Left ventricle myocardium inferior (tissue), 1 donor: ENCODE measurements at regions not wholly inside any gene's neighbourhood (a gene's known extent, or its start where the extent isn't known, plus 50 kb on each side); places are given as distances from the start of the nearest gene placed in this dataset.
A peak's percentile ranks its signal among the peaks of the same experiment; 100 is the strongest.

Source experiments
- DNase-seq: peaks from one replicate; pipeline ENCODE4 v3.0.0-alpha.2; 2020
- H3K27ac ChIP-seq: fragments of 200-600 bp; replicated peaks from 2 replicates; pipeline ENCODE4 v1.8.0; 2021
- H3K27me3 ChIP-seq: fragments of 200-600 bp; 2 replicates; pipeline ENCODE4 v1.8.0; 2021; ENCODE audit warnings: low read depth
- H3K36me3 ChIP-seq: fragments of 200-600 bp; 2 replicates; pipeline ENCODE4 v1.8.0; 2021
- H3K4me1 ChIP-seq: fragments of 200-600 bp; 2 replicates; pipeline ENCODE4 v1.8.0; 2021
- H3K4me3 ChIP-seq: fragments of 200-600 bp; 2 replicates; pipeline ENCODE4 v1.8.0; 2021; ENCODE audit warnings: mild to moderate bottlenecking, moderate library complexity
- H3K9me3 ChIP-seq: fragments of 200-600 bp; replicated peaks from 2 replicates; pipeline ENCODE4 v1.8.0; 2021
- intact Hi-C: fragments of 100-400 bp; cut with micrococcal nuclease; formaldehyde crosslinking; loops from one replicate; pipeline ENCODE4 v1.11.0; 2022
- TF ChIP-seq, protein P1 (sequence below): fragments of 200-600 bp; IDR thresholded peaks from 2 replicates; pipeline ENCODE4 v1.8.0; 2021; ENCODE audit warnings: antibody characterized with exemption, mild to moderate bottlenecking, borderline replicate concordance
- donor health status: DM: no; HTN: yes; CAD: no; lungs with severe emphysema.

- H3K4me1 ChIP-seq: no peaks in the 10 kb centered on the region
- no peak for DNase-seq
- intact Hi-C loops: no loop called here
- no peaks in the 10 kb centered on the region for H3K36me3 ChIP-seq
- no peaks in the 10 kb centered on the region for H3K27me3 ChIP-seq
- H3K27ac ChIP-seq: no peak overlapping the region
- TF ChIP-seq, protein P1, sequence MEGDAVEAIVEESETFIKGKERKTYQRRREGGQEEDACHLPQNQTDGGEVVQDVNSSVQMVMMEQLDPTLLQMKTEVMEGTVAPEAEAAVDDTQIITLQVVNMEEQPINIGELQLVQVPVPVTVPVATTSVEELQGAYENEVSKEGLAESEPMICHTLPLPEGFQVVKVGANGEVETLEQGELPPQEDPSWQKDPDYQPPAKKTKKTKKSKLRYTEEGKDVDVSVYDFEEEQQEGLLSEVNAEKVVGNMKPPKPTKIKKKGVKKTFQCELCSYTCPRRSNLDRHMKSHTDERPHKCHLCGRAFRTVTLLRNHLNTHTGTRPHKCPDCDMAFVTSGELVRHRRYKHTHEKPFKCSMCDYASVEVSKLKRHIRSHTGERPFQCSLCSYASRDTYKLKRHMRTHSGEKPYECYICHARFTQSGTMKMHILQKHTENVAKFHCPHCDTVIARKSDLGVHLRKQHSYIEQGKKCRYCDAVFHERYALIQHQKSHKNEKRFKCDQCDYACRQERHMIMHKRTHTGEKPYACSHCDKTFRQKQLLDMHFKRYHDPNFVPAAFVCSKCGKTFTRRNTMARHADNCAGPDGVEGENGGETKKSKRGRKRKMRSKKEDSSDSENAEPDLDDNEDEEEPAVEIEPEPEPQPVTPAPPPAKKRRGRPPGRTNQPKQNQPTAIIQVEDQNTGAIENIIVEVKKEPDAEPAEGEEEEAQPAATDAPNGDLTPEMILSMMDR: no peak
- H3K4me3 ChIP-seq: no peak overlapping the region
- H3K9me3 ChIP-seq: peaks cover 39% of the 10 kb centered on the region
Observed at GRCh38 chr7:35430547-35431153, 176.8 kb upstream of the TBX20 start.

DNA sequence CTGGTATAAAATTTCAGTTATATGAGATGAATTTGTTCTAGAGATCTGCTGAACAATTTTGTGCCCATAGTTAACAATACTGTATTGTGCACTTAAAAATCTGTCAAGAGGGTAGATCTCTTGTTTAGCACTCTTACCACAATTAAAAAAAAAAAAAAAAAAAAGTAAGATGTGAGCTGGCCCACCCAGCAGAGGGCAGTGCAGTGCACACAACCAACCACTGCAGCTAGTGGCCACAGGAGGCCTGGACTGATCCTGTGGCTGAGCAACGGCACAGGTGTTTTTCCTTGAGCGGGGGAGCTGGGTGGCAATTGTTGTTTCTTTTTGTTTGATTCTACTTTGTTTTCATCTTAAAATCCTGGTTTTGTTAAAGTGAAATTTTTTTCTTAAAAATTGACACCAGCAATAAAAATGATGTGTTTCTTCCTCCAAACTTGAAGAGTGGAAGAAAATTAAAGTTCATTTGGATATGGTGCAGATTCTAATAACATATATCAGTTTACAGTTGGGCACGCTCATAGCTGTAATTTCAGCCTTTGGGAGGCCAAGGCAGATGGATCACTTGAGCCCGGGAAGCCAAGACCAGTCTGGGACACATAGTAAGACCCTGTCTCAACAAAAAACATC, 171.1 kb upstream of the TBX20 start:
- H3K27ac ChIP-seq: no peak overlapping the region
- TF ChIP-seq, protein P1: peak; percentile 78
- no peaks in the 10 kb centered on the region for H3K27me3 ChIP-seq
- H3K4me1 ChIP-seq: peaks cover 19% of the 10 kb centered on the region
- H3K9me3 ChIP-seq: peaks cover 25% of the 10 kb centered on the region
- DNase-seq: peak; percentile 59
- no peak overlapping the region for H3K4me3 ChIP-seq
- intact Hi-C loops: loop anchor here (5.0 to 10.0 kb wide), 2 partner anchors 97 to 200 kb away; no protein-coding TSS in a partner anchor
- H3K36me3 ChIP-seq: no peaks in the 10 kb centered on the region

- H3K4me1 ChIP-seq: peaks cover 24% of the 10 kb centered on the region
- TF ChIP-seq, protein P1: no peak
- H3K36me3 ChIP-seq: no peaks in the 10 kb centered on the region
- no peak for DNase-seq
- no peak overlapping the region for H3K27ac ChIP-seq
- intact Hi-C loops: loop anchor here (5.0 to 10.0 kb wide), 2 partner anchors 98 to 200 kb away; no protein-coding TSS in a partner anchor
- peaks cover 22% of the 10 kb centered on the region for H3K9me3 ChIP-seq
- no peak overlapping the region for H3K4me3 ChIP-seq
- no peaks in the 10 kb centered on the region for H3K27me3 ChIP-seq
Observed at GRCh38 chr7:35424440-35424839, 170.5 kb upstream of the TBX20 start.

GRCh38 chr7:35422715-35423114, 168.8 kb upstream of the TBX20 start:
- TF ChIP-seq, protein P1: no peak
- Histone ChIP-seq H3K36me3 (no peaks in the 10 kb centered on the region), H3K27me3 (no peaks in the 10 kb centered on the region), H3K4me3 (no peak overlapping the region), H3K27ac (peak overlapping the region; percentile 52), H3K4me1 (peaks cover 28% of the 10 kb centered on the region), H3K9me3 (peaks cover 16% of the 10 kb centered on the region)
- intact Hi-C loops: loop anchor here (5.0 to 10.0 kb wide), 2 partner anchors 100 to 202 kb away; no protein-coding TSS in a partner anchor
- DNase-seq: no peak

DNA sequence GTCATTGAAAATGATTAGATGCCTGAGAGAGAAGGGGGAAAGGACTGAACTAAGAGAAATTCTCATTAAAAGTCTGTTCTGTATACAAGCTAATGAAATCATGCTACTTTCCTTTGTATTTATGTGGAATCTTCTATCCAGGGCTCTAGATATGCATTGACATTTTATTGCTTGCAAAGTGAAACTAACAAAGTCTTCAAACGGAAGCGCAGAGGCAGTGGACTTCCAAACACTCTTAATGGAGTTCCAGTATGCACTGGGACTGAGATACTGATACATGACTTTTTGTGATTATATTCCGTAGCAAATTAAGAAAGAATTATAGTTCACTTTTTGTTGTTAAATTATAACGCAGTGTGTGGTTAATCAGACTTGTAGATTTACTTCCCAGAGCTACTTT, 166.8 kb upstream of the TBX20 start:
- Histone ChIP-seq H3K27me3 (no peaks in the 10 kb centered on the region), H3K27ac (peak overlapping the region; percentile 54), H3K4me3 (peak overlapping the region; percentile 50), H3K4me1 (peaks cover 37% of the 10 kb centered on the region), H3K36me3 (no peaks in the 10 kb centered on the region), H3K9me3 (peaks cover 6% of the 10 kb centered on the region)
- intact Hi-C loops: loop anchor here (5.0 to 10.0 kb wide), 2 partner anchors 102 to 204 kb away; no protein-coding TSS in a partner anchor
- TF ChIP-seq, protein P1: no peak
- no peak for DNase-seq
